ENCODE measurements at regions not wholly inside any gene's neighbourhood (a gene's known extent, or its start where the extent isn't known, plus 50 kb on each side); places are given as distances from the start of the nearest gene placed in this dataset.

GRCh38 chr2:221106241-221106640, 465.9 kb downstream of the EPHA4 start:
- ATAC-seq, result no peak
- intact Hi-C loops (cut with micrococcal nuclease), result loop anchor here (10.0 kb wide), 1 partner anchor 469 kb away; the partner anchor contains the start of gene EPHA4
- DNase-seq, result no peak

GRCh38 chr2:221107424-221107823, 464.7 kb downstream of the EPHA4 start:
- DNase-seq, result no peak
- intact Hi-C loops (cut with micrococcal nuclease), result loop anchor here (10.0 kb wide), 1 partner anchor 467 kb away; the partner anchor contains the start of gene EPHA4
- no peak for ATAC-seq

GRCh38 chr2:221109552-221109951, 462.6 kb downstream of the EPHA4 start:
- intact Hi-C loops (cut with micrococcal nuclease), result loop anchor here (10.0 kb wide), 1 partner anchor 465 kb away; the partner anchor contains the start of gene EPHA4
- ATAC-seq, result no peak
- DNase-seq, result no peak

- intact Hi-C loops (cut with micrococcal nuclease), result no loop called here
- no peak for ATAC-seq
- no peak for DNase-seq
Measured at GRCh38 chr2:221111739-221112138, 460.4 kb downstream of the EPHA4 start.

- intact Hi-C loops (cut with micrococcal nuclease), result no loop called here
- no peak for ATAC-seq
- DNase-seq, result no peak
Measured at GRCh38 chr2:221112744-221113143, 459.4 kb downstream of the EPHA4 start.

- ATAC-seq, result no peak
- DNase-seq, result no peak
- intact Hi-C loops (cut with micrococcal nuclease), result no loop called here
Measured at GRCh38 chr2:221115944-221116343, 456.2 kb downstream of the EPHA4 start.

GRCh38 chr2:221120643-221121042, 451.5 kb downstream of the EPHA4 start:
- intact Hi-C loops (cut with micrococcal nuclease), result no loop called here
- DNase-seq (no peak), ATAC-seq (no peak)

GRCh38 chr2:221123396-221123795, 448.7 kb downstream of the EPHA4 start:
- ATAC-seq (no peak), DNase-seq (no peak)
- intact Hi-C loops (cut with micrococcal nuclease), result no loop called here

- intact Hi-C loops (cut with micrococcal nuclease), result no loop called here
- DNase-seq (no peak), ATAC-seq (peak; percentile 31)
Measured at GRCh38 chr2:221124532-221125240, 447.4 kb downstream of the EPHA4 start.

GRCh38 chr2:221125691-221126090, 446.4 kb downstream of the EPHA4 start:
- ATAC-seq (no peak), DNase-seq (no peak)
- intact Hi-C loops (cut with micrococcal nuclease), result no loop called here

GRCh38 chr2:221129657-221130056, 442.4 kb downstream of the EPHA4 start:
- intact Hi-C loops (cut with micrococcal nuclease), result no loop called here
- ATAC-seq, result no peak
- DNase-seq, result no peak

- intact Hi-C loops (cut with micrococcal nuclease), result no loop called here
- ATAC-seq (no peak), DNase-seq (no peak)
Measured at GRCh38 chr2:221130431-221130830, 441.7 kb downstream of the EPHA4 start.

- intact Hi-C loops (cut with micrococcal nuclease), result no loop called here
- no peak for ATAC-seq
- DNase-seq, result no peak
Measured at GRCh38 chr2:221133941-221134340, 438.2 kb downstream of the EPHA4 start.

- no peak for ATAC-seq
- intact Hi-C loops (cut with micrococcal nuclease), result no loop called here
Measured at GRCh38 chr2:221134718-221135117, 437.4 kb downstream of the EPHA4 start.

GRCh38 chr2:221135699-221136098, 436.4 kb downstream of the EPHA4 start:
- no peak for ATAC-seq
- intact Hi-C loops (cut with micrococcal nuclease), result no loop called here
- no peak for DNase-seq

More at GRCh38 chr2:221134718-221135117, 437.4 kb downstream of the EPHA4 start:
- no peak for DNase-seq

GRCh38 chr2:221137385-221137784, 434.7 kb downstream of the EPHA4 start:
- no peak for DNase-seq
- ATAC-seq, result no peak
- intact Hi-C loops (cut with micrococcal nuclease), result no loop called here

- intact Hi-C loops (cut with micrococcal nuclease), result no loop called here
- DNase-seq (no peak), ATAC-seq (no peak)
Measured at GRCh38 chr2:221142341-221142740, 429.8 kb downstream of the EPHA4 start.

GRCh38 chr2:221143231-221143630, 428.9 kb downstream of the EPHA4 start:
- no peak for ATAC-seq
- intact Hi-C loops (cut with micrococcal nuclease), result no loop called here
- no peak for DNase-seq

GRCh38 chr2:221144909-221145308, 427.2 kb downstream of the EPHA4 start:
- no peak for DNase-seq
- intact Hi-C loops (cut with micrococcal nuclease), result no loop called here
- no peak for ATAC-seq

GRCh38 chr2:221145396-221145795, 426.7 kb downstream of the EPHA4 start:
- DNase-seq (no peak), ATAC-seq (no peak)
- intact Hi-C loops (cut with micrococcal nuclease), result no loop called here

- ATAC-seq (no peak), DNase-seq (no peak)
- intact Hi-C loops (cut with micrococcal nuclease), result no loop called here
Measured at GRCh38 chr2:221153226-221153625, 418.9 kb downstream of the EPHA4 start.

Data from left ventricle myocardium superior (tissue), 1 donor.